CD4-positive, alpha-beta T cell treated with Interleukin-1 beta for 1 hour (primary cell): ENCODE measurements at regions not wholly inside any gene's neighbourhood (a gene's known extent, or its start where the extent isn't known, plus 50 kb on each side); places are given as distances from the start of the nearest gene placed in this dataset.

Experiments
- DNase-seq, 2 donors: peaks; one replicate each; pipeline ENCODE4 v3.0.0-alpha.2; 2020 to 2022

DNA sequence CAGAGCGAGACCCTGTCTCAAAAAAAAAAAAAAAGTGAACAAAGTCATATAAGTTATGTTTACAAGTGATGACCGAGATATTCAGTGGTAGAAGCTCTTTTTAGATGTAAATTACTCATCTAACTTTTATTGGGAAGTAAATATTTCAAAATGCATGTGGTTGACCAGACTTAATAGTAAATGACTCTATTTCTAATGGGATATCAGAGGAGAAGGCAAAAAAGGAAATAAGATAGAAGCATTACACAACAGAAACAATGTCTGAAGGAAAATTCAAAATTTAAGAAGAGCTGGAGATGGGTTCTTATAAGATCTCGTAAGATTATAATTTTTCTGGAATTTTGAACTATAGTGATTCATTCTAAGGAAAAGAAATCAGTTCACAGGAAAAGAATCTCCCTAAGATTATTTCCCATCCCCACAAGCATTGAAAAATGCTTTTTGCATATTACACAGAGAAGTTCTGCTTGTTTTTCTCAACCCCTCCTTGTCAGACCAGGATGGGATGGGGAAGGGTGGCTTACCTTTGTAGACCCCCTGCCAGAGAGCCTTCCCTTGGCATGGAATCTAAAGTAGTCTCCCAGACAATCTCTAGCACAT lies 63.1 kb upstream of the STK38L start:
- no peak for DNase-seq

DNA sequence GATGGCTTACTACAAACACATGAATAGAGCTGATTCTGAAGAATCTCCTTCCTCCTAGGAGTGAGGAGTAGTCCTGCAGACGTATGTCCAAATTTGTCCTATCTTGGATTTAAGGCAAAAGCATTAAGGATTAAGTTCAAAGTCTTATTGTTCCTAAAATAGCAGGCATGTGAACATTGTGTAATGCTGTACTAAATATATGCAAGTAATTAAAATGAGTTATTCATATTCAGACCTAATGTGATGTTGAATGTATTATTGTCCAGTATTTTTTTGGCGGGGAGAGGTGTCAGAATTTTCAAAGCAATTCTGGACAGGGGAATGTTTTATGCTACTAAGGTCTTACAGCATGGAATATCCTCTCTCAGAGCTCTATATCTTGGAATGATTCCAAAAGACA lies 60.7 kb upstream of the STK38L start:
- DNase-seq = no peak

DNA sequence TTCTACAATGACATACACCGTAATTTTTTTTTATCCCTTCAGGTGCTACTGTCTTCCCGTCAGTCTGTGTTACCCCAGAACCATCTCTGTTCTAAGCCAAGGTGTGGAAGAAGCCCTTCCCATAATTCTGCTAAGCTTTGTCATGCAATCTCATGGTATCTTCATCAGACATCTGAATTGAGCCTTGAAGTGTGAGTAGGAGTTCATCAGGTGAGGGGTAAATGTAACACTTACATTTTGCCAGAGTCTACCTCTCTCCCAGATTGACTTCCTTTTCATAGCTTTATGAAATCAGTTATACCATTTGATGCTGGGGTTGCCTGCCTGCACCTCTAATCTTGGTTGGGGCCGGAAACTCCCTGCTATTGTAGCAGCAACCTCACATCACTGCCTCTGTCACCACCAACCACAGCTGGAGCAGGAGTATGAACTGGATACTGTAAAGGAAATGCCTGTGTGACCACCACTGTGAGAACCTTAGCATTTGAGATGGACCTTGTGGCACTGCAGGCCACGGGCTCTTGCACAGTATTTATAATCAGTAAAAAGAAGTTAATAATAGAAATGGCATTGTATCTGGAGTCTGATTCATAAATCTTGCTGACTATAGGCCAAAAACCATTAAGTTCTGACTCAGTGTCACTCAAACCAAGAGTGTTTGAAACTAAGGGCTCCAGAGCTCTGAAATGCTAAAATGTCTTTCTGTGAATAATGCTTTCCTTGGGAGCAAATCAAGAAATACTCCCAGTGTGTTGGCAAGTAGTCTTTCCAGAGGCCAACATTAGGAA lies 58.7 kb upstream of the STK38L start:
- peak in 1 of 2 donors; percentile 26 for DNase-seq

DNA sequence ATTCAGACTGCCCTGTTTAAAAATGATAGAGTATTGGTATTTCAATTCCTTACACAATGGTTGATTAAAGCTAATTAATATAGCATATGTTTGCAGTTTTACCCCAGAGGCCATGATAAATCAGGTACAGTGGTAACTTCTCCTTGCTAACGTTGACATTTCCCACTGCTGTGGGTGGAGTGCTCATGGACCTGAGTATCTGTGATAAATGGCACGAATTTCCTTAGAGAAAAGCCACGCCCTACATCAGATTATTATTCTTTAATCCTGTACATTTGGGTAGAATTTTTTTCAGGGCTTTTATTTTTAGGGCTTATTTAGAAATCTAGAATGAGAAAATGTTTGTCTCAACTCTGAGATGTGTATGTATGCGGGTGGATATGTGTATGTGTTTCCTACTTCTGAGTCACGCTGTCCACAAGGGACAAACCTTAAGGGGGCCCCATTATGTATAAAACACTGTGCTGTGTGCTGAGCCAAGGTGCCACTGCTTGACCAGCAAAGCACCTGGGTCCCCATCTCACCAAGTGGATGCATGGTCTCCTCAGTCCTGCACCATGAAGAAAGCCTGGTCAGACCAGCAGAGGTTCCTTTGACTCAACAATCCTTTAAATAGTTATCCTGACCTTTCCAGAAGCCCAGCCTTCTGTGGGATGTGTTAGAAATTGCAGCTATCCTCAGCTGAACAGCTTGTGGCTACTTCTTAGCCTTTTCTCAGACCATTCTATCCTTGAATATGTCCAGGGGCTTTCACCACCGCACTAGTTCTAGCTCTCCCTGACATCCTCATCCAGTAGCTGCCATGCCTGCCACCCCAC lies 57.9 kb upstream of the STK38L start:
- DNase-seq = no peak

DNA sequence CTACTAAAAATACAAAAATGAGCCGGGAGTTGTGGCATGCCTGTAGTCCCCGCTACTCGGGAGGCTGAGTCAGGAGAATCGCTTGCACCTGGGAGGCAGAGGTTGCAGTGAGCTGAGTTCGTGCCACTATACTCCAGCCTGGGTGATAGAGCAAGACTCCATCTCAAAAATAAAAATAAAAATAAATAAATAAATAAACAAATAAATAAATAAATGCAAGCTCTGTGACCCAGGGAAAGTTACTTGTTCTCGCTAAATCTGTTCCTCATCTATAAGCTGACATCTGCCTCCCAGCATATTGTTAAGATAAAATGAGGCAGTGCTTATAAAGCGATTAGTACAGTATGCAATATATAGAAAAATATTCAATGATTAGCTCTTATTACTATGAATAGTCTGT lies 56.4 kb upstream of the STK38L start:
- no peak for DNase-seq

DNA sequence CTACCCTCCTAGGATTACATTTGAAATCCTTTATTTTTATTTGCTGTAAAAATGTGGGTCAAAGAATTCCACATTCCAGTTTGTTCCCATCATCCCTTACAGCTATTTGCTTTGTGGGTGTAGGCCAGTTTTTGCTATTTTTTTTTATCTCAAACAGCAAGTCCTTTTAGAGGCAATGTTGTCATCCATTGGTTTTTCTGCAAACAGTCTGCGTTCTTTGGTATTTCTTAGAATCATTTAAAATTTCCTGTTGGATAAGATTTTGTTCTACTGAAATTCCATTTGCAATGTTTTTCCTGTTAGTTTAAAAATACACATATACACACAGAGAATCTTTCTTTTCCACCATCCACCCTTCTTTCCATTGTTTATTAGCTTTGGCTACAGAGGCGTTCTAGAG lies 53.3 kb upstream of the STK38L start:
- DNase-seq = no peak

DNA sequence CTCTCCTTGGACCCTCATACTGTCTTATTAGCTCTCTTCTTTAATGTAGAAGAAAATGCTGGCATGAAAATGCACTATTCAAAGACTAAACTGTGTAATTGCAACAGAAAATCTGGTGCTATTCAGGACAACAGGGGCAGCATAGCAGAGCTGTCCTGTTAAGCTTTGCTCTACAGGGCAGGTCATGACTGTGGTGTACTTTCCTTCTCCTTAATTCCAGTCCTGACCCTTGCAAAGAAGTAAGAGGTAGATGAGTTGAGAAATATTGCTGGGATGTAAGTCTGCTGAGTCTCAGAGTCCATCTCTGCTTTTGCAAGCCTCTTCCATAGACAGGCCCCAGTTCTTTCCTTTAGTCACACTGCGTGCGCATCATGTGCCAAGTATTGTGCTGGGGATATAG lies 52.6 kb upstream of the STK38L start:
- DNase-seq = no peak

DNA sequence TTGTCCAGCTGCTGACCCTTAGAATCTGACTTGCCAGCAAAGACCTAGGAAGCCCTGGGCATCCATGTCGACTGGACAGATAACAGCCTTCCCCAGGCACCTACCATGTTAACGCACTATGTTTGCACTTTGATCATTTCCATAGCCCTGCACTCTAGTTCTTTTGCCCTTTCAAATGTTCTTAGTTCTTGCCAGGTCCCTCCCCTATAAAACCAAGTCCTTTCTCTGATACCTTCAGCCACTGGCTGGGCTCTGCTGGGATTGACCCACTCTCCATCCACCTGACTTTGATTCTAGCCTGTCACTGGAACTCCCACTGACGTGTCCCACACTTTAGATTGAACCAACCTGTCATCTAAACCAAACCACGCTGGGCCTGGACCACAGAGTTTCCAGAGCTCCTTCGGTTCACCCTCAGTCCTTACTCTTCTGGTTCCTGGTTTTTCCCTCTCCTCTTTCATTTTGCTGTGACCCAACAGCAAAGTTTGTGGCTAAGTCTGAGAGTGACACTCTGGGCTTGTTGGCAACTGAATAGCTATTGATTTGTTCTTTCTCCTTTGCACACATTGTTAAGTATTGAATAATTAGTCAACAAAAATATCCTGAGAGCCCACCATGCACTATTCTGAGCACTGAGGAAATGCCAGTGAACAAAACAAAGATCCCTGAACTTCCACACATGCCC lies 51.8 kb upstream of the STK38L start:
- DNase-seq = no peak

DNA sequence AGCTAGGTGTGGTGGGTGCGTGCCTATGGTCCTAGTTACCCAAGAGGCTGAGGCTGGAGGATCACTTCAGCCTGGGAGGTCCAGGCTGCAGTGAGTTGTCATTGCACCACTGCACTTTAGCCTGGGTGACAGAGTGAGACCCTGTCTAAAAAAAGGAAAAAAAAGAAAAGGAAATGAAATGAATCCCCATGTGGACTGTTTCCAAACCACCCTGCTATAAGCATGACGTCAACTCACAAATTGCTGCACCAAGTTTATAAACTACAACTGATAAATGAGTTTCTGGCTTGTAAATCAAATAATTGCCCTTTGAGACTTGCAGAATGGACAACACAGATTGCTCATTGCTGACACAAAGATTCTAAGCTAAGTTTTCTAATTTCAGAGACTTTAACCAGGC lies 51.0 kb upstream of the STK38L start:
- no peak for DNase-seq

DNA sequence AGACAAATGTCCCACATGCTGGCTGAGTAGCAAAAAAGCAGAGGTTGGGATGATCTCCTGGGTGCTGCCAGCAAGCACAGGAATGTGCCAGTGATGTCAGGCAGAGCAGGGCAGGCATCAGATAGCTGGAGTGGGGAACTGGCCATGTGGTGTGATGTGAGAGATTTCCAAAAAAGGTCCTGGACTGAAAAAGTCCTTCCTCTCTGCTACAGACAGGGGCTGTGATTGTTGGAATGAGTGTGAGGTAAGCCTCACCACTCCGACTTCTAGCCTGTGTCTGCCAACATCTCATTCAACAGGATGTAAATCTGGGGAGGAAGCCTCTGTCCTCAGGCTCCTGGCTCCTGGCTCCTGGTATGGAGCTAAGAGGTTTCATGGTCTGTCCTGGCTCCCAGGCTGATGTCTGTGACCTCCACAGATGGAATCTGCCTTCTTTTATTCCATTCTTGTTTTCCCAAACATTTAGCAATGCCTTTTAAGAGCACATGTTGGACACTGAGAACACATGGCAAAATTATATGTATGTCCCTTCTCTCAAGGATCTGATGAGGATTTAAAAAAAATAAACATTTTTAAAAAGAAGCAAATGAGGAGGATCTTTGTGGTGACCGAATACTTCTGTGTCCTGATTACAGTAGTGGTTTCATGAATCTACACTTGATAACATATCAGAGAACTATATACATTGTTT lies 50.1 kb upstream of the STK38L start:
- no peak for DNase-seq
